ENCODE measurements at regions not wholly inside any gene's neighbourhood (a gene's known extent, or its start where the extent isn't known, plus 50 kb on each side); places are given as distances from the start of the nearest gene placed in this dataset.

GRCh38 chr2:176388861-176389260, 119.6 kb downstream of the MTX2 start:
- DNase-seq (ENCODE audit: low spot score): no peak

- no peak for DNase-seq (ENCODE audit: low spot score)
Measured at GRCh38 chr2:176390276-176391147, 121.3 kb downstream of the MTX2 start.

GRCh38 chr2:176391148-176391419, 121.8 kb downstream of the MTX2 start:
- DNase-seq (ENCODE audit: low spot score): no peak

- no peak for DNase-seq (ENCODE audit: low spot score)
Measured at GRCh38 chr2:176392249-176392648, 123.0 kb downstream of the MTX2 start.

GRCh38 chr2:176392744-176393414, 123.6 kb downstream of the MTX2 start:
- DNase-seq (ENCODE audit: low spot score): no peak

GRCh38 chr2:176395273-176395854, 126.1 kb downstream of the MTX2 start:
- DNase-seq (ENCODE audit: low spot score): no peak

- no peak for DNase-seq (ENCODE audit: low spot score)
Measured at GRCh38 chr2:176398243-176399073, 129.2 kb downstream of the MTX2 start.

GRCh38 chr2:176399074-176399598, 129.9 kb downstream of the MTX2 start:
- DNase-seq (ENCODE audit: low spot score): no peak

GRCh38 chr2:176405477-176405876, 136.2 kb downstream of the MTX2 start:
- no peak for DNase-seq (ENCODE audit: low spot score)

- no peak for DNase-seq (ENCODE audit: low spot score)
Measured at GRCh38 chr2:176407706-176408105, 138.5 kb downstream of the MTX2 start.

GRCh38 chr2:176409671-176410070, 140.4 kb downstream of the MTX2 start:
- DNase-seq (ENCODE audit: low spot score): no peak

GRCh38 chr2:176412136-176412535, 142.9 kb downstream of the MTX2 start:
- DNase-seq (ENCODE audit: low spot score): no peak

GRCh38 chr2:176413786-176414185, 144.5 kb downstream of the MTX2 start:
- DNase-seq (ENCODE audit: low spot score): no peak

GRCh38 chr2:176414641-176415040, 145.4 kb downstream of the MTX2 start:
- no peak for DNase-seq (ENCODE audit: low spot score)

GRCh38 chr2:176415174-176415895, 146.1 kb downstream of the MTX2 start:
- no peak for DNase-seq (ENCODE audit: low spot score)

GRCh38 chr2:176415937-176416499, 146.8 kb downstream of the MTX2 start:
- DNase-seq (ENCODE audit: low spot score): peak; percentile 81

GRCh38 chr2:176418768-176419167, 149.5 kb downstream of the MTX2 start:
- DNase-seq (ENCODE audit: low spot score): no peak

GRCh38 chr2:176419591-176420071, 150.4 kb downstream of the MTX2 start:
- no peak for DNase-seq (ENCODE audit: low spot score)

- DNase-seq (ENCODE audit: low spot score): no peak
Measured at GRCh38 chr2:176421297-176422050, 152.2 kb downstream of the MTX2 start.

- no peak for DNase-seq (ENCODE audit: low spot score)
Measured at GRCh38 chr2:176423819-176424218, 154.6 kb downstream of the MTX2 start.

All from SW480 (cell line).